H7 (cell line): ENCODE measurements at regions not wholly inside any gene's neighbourhood (a gene's known extent, or its start where the extent isn't known, plus 50 kb on each side); places are given as distances from the start of the nearest gene placed in this dataset.
"Not testable (repeated sequence)": the region's sequence is repeated elsewhere in the genome, so short reads cannot be mapped to it uniquely, and the experiment has no call there.

Experiments
- DNase-seq: peaks from one replicate; pipeline ENCODE4 v3.0.0; 2012
- H3K27me3 ChIP-seq: 2 replicates; pipeline ENCODE4 v1.6.0; 2011; ENCODE audit warnings: mild to moderate bottlenecking, low read length; ENCODE audit not compliant: control insufficient read depth, insufficient read depth
- H3K36me3 ChIP-seq: replicated peaks from 2 replicates; pipeline ENCODE4 v1.5.1; 2011; ENCODE audit warnings: low read length; ENCODE audit not compliant: control insufficient read depth, insufficient read depth
- H3K4me3 ChIP-seq: 2 replicates; pipeline ENCODE4 v1.5.1; 2011; ENCODE audit warnings: low read depth, mild to moderate bottlenecking, control low read depth, low read length, moderate library complexity; ENCODE audit not compliant: insufficient read depth

GRCh38 chrX:56069299-56069931, 162.7 kb upstream of the KLF8 start:
- Histone ChIP-seq H3K27me3 (no peaks in the 10 kb centered on the region), H3K4me3 (no peak overlapping the region), H3K36me3 (no peaks in the 10 kb centered on the region)
- DNase-seq: no peak

- H3K36me3 ChIP-seq: no peaks in the 10 kb centered on the region
- H3K27me3 ChIP-seq: no peaks in the 10 kb centered on the region
- H3K4me3 ChIP-seq: no peak overlapping the region
- no peak for DNase-seq
Observed at GRCh38 chrX:56089376-56089775, 142.8 kb upstream of the KLF8 start.

DNA sequence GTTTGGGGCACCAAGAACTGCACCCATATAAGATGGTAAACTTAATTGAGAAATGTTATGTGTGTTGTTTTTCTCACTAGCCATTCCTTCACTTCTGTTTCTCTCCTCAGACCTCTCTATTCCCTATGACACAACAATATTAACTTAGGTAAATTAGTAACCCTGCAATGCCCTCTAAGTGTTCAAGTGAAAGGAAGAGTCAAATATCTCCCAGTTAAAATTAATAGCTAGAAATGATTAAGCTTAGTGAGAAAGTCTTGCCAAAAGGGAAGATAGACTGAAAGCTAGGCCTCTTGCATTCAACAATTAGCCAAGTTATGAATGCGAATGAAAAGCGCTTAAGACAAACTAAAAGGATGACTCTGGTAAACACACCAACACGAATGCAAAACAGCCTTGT, 132.9 kb upstream of the KLF8 start:
- DNase-seq: no peak
- Histone ChIP-seq H3K4me3 (no peak overlapping the region), H3K27me3 (no peaks in the 10 kb centered on the region)

GRCh38 chrX:56107320-56107719, 124.8 kb upstream of the KLF8 start:
- no peak overlapping the region for H3K4me3 ChIP-seq
- DNase-seq: no peak
- no peaks in the 10 kb centered on the region for H3K27me3 ChIP-seq
- no peaks in the 10 kb centered on the region for H3K36me3 ChIP-seq

More for the DNA sequence above, 132.9 kb upstream of the KLF8 start:
- H3K36me3 ChIP-seq: no peaks in the 10 kb centered on the region

DNA sequence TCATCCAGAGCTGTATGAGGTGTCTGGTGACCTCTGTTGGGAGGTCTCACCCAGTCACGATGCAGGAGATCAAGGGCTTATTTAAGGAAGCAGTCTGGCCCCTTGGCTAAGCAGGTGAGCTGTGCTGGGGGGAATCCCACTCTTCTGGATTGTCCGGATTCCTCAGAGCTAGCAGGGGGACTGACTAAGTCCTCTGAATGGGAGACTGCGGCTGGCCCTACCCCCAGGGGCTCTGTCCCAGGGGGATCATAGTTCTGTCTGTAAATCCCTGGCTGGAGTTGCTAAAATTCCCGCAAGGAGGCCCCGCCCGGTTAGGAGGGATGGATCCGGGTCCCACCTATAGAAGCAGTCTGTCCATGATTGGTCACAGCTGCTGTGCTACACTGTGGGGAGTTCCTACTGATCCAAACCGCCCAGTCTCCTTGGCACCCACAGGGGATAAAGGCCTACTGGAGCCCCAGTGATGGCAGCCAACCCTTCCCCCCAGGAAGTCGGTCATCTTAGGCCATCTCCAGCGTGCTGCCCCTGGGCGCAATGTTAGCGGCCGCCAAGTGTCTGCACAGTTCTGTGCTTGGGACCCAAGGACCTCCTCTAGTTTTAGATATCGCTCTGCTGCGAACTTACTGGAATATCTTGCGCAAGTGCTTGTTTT, 118.2 kb upstream of the KLF8 start:
- Histone ChIP-seq H3K4me3 (no peak overlapping the region), H3K27me3 (no peaks in the 10 kb centered on the region), H3K36me3 (no peaks in the 10 kb centered on the region)
- no peak for DNase-seq

GRCh38 chrX:56114437-56114787, 117.7 kb upstream of the KLF8 start:
- Histone ChIP-seq H3K27me3 (no peaks in the 10 kb centered on the region), H3K36me3 (no peaks in the 10 kb centered on the region), H3K4me3 (no peak overlapping the region)
- DNase-seq: no peak

GRCh38 chrX:56120242-56120641, 111.9 kb upstream of the KLF8 start:
- Histone ChIP-seq H3K36me3 (no peaks in the 10 kb centered on the region), H3K4me3 (no peak overlapping the region), H3K27me3 (no peaks in the 10 kb centered on the region)
- DNase-seq: no peak

- DNase-seq: no peak
- Histone ChIP-seq H3K27me3 (no peaks in the 10 kb centered on the region), H3K4me3 (no peak overlapping the region), H3K36me3 (no peaks in the 10 kb centered on the region)
Observed at GRCh38 chrX:56125946-56126345, 106.2 kb upstream of the KLF8 start.

GRCh38 chrX:56130031-56130430, 102.1 kb upstream of the KLF8 start:
- no peaks in the 10 kb centered on the region for H3K27me3 ChIP-seq
- no peaks in the 10 kb centered on the region for H3K36me3 ChIP-seq
- DNase-seq: no peak
- H3K4me3 ChIP-seq: no peak overlapping the region

DNA sequence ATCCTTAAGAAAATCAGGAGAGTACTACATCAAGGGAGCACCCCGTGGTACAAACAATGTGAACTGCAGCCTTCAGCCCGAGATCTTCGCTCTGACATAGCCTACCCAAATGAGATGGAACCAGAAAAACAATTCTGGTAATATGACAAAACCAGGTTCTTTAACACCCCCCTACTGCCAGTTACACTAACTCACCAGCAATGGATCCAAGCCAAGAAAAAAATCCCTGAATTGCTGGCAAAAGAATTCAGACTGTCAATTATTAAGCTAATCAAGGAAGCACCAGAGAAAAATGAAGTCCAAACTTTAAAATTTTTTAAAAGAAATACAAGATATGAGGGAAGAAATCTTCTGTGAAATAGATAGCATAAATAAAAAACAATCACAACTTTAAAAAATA, 101.7 kb upstream of the KLF8 start:
- Histone ChIP-seq H3K4me3 (no peak overlapping the region), H3K36me3 (no peaks in the 10 kb centered on the region), H3K27me3 (no peaks in the 10 kb centered on the region)
- DNase-seq: no peak

GRCh38 chrX:56164135-56164534, 68.0 kb upstream of the KLF8 start:
- DNase-seq, H3K36me3 ChIP-seq, H3K4me3 ChIP-seq, H3K27me3 ChIP-seq: not testable (repeated sequence)
